B cell (primary cell): ENCODE measurements at regions not wholly inside any gene's neighbourhood (a gene's known extent, or its start where the extent isn't known, plus 50 kb on each side); places are given as distances from the start of the nearest gene placed in this dataset.

Experiments used
- ATAC-seq: fragments of 200-7000 bp; cut with Tn5 transposase; one replicate; pipeline ENCODE4 v1.10.0; 2021; ENCODE audit warnings: low read depth, mild to moderate bottlenecking, moderate number of reproducible peaks, moderate library complexity
- CTCF ChIA-PET: fragments of 350-600 bp; sonication (Branson Sonifier 250); formaldehyde crosslinking; loops from one replicate; lab custom pipeline; 2021; ENCODE audit warnings: antibody characterized with exemption, inconsistent platforms; lab: Charles Lee
- POLR2A ChIA-PET: fragments of 350-600 bp; sonication (Branson Sonifier 250); formaldehyde crosslinking; loops from one replicate; lab custom pipeline; 2021; ENCODE audit warnings: antibody characterized with exemption; lab: Charles Lee
- DNase-seq: peaks from one replicate; pipeline ENCODE4 v3.0.0; 2013
- H2AFZ ChIP-seq: 2 replicates; pipeline ENCODE4 v1.6.1; 2012; ENCODE audit warnings: mild to moderate bottlenecking, low read depth, low read length; ENCODE audit not compliant: insufficient read depth, poor library complexity, severe bottlenecking
- H3K27ac ChIP-seq, 2 donors: 1 replicate in 1 of 2; 2 replicates in 1 of 2; pipeline ENCODE4 v1.5.1; 2012 to 2013; ENCODE audit warnings: low read length in 2 of 2, mild to moderate bottlenecking in 2 of 2, moderate library complexity in 1 of 2
- H3K27me3 ChIP-seq, 4 experiments: fragments of 200-600 bp in 1 of 4; sonication (generic) in 1 of 4; replicated peaks in 1 of 4; 1 replicate in 2 of 4; 2 replicates in 2 of 4; pipeline versions ENCODE4 v1.6.1 to v1.7.0; 2013 to 2016; ENCODE audit warnings: low read length in 3 of 4, mild to moderate bottlenecking in 2 of 4, mixed read lengths in 1 of 4, moderate library complexity in 1 of 4; ENCODE audit not compliant: insufficient read depth in 4 of 4, control insufficient read depth in 3 of 4; ENCODE audit errors: control extremely low read depth in 1 of 4
- H3K36me3 ChIP-seq, 2 experiments: replicated peaks in 1 of 2; 1 replicate in 1 of 2; 2 replicates in 1 of 2; pipeline versions ENCODE4 v1.6.1 to v1.7.1; 2013; ENCODE audit warnings: low read length in 1 of 2; ENCODE audit not compliant: insufficient read depth in 2 of 2, control insufficient read depth in 1 of 2; ENCODE audit errors: control extremely low read depth in 1 of 2, extremely low read depth in 1 of 2
- H3K4me1 ChIP-seq, 2 donors: fragments of 200-600 bp in 1 of 2; sonication (generic) in 1 of 2; 1 replicate in 1 of 2; 2 replicates in 1 of 2; pipeline versions ENCODE4 v1.5.1 to v1.6.1; 2013 to 2017; ENCODE audit warnings: low read length in 2 of 2; ENCODE audit not compliant: control insufficient read depth in 2 of 2, insufficient read depth in 2 of 2
- H3K4me2 ChIP-seq: replicated peaks from 2 replicates; pipeline ENCODE3; 2012; ENCODE audit warnings: mild to moderate bottlenecking, low read depth, low read length; ENCODE audit not compliant: poor library complexity, severe bottlenecking
- H3K4me3 ChIP-seq, 5 experiments: fragments of 200-600 bp in 1 of 5; sonication (generic) in 1 of 5; 1 replicate in 3 of 5; 2 replicates in 2 of 5; pipeline versions ENCODE4 v1.5.1 to v1.7.0; 2011 to 2016; ENCODE audit warnings: low read length in 4 of 5, mild to moderate bottlenecking in 4 of 5, low read depth in 2 of 5, control low read depth in 1 of 5, moderate library complexity in 1 of 5; ENCODE audit not compliant: insufficient read depth in 1 of 5; ENCODE audit errors: control extremely low read depth in 1 of 5, extremely low read depth in 1 of 5
- H3K79me2 ChIP-seq: fragments of 200-600 bp; sonication (generic); one replicate; pipeline ENCODE4 v1.6.0; 2016; ENCODE audit warnings: low read length; ENCODE audit not compliant: control insufficient read depth, insufficient read depth
- H3K9ac ChIP-seq: fragments of 200-600 bp; sonication (generic); 2 replicates; pipeline ENCODE4 v1.6.1; 2017; ENCODE audit warnings: mild to moderate bottlenecking, low read length, moderate library complexity
- H3K9me3 ChIP-seq, 3 donors: one replicate each; pipeline versions ENCODE4 v1.6.1 to v1.7.1; 2013; ENCODE audit warnings: low read length in 2 of 3; ENCODE audit not compliant: control insufficient read depth in 2 of 3, insufficient read depth in 1 of 3; ENCODE audit errors: control extremely low read depth in 1 of 3
- H4K20me1 ChIP-seq: 2 replicates; pipeline ENCODE4 v1.6.0; 2012; ENCODE audit warnings: mild to moderate bottlenecking, low read length; ENCODE audit not compliant: insufficient read depth, control insufficient read depth, poor library complexity, severe bottlenecking
- H3K27ac Mint-ChIP-seq: one replicate; pipeline ENCODE4 v1.8.0; 2021; ENCODE audit warnings: mixed read lengths
- H3K27me3 Mint-ChIP-seq: one replicate; pipeline ENCODE4 v1.8.0; 2021; ENCODE audit warnings: mixed read lengths
- H3K4me1 Mint-ChIP-seq: one replicate; pipeline ENCODE4 v1.8.0; 2021; ENCODE audit warnings: mixed read lengths
- H3K4me3 Mint-ChIP-seq: one replicate; pipeline ENCODE4 v1.8.0; 2021; ENCODE audit warnings: mixed read lengths
- H3K9me3 Mint-ChIP-seq: one replicate; pipeline ENCODE4 v1.8.0; 2022; ENCODE audit warnings: mixed read lengths; ENCODE audit not compliant: insufficient read depth
- EZH2 ChIP-seq: IDR thresholded peaks from 2 replicates; pipeline ENCODE4 v1.6.1; 2012; ENCODE audit warnings: borderline replicate concordance, low read depth, mild to moderate bottlenecking, moderate library complexity, low read length; ENCODE audit not compliant: insufficient read depth, poor library complexity, severe bottlenecking
- WGBS: methylation state at CpG from one replicate; pipeline ENCODE4 v1.1.5; 2013; ENCODE audit warnings: missing lambda C conversion rate; ENCODE audit not compliant: insufficient coverage; 5-methylcytosine and 5-hydroxymethylcytosine counted together
- intact Hi-C: fragments of 100-400 bp; cut with micrococcal nuclease; formaldehyde crosslinking; loops from one replicate; pipeline ENCODE4 v1.10.0; 2022
- TF ChIP-seq, protein P1 (sequence below): fragments of 200-600 bp; IDR thresholded peaks from one replicate; pipeline ENCODE4 v1.8.0; 2022; ENCODE audit warnings: antibody characterized with exemption, mild to moderate bottlenecking

DNA sequence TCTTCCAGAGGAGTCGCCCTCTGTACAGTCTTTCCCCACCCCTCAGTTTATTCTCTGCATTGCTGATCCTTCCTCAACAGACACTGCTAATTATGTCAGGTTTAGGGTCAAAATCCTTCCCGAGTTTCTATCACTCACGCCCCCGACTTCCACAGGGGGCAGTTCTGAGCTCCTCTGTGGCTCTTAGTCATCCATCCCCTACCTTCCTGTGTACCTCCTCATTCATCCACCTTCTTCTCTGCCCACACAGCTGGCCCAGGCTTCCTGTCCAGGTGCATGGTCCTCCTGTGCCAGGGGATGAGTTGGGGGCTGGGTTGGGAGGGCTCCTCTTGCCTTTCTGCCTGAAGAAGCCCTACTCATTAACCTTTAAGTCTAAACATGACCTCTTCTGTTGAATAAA is 202.9 kb downstream of the ARL4C start:
- no peak overlapping the region for H3K27ac Mint-ChIP-seq
- Histone ChIP-seq H3K27ac (no peak overlapping the region), H3K27me3 (peaks cover 0 to 54% (median 10%) of the 10 kb centered on the region in 4 experiments), H3K4me2 (no peak overlapping the region), H3K9ac (no peak overlapping the region), H3K79me2 (no peaks in the 10 kb centered on the region), H2AFZ (no peak overlapping the region), H3K4me3 (no peak overlapping the region), H4K20me1 (no peaks in the 10 kb centered on the region), H3K4me1 (peaks cover 37 to 42% of the 10 kb centered on the region in 2 donors), H3K36me3 (no peaks in the 10 kb centered on the region), H3K9me3 (peaks cover 0 to 43% (median 14%) of the 10 kb centered on the region in 3 donors)
- POLR2A ChIA-PET: no interaction called here
- peaks cover 44% of the 10 kb centered on the region for H3K4me1 Mint-ChIP-seq
- DNase-seq: no peak
- no peak overlapping the region for H3K4me3 Mint-ChIP-seq
- peaks cover 25% of the 10 kb centered on the region for H3K27me3 Mint-ChIP-seq
- intact Hi-C loops: loop anchor here (5.0 kb wide), 1 partner anchor 132 kb away; no protein-coding TSS in a partner anchor
- 100% methylated on average over 1 of the region's 4 CpGs for WGBS
- TF ChIP-seq, protein P1, sequence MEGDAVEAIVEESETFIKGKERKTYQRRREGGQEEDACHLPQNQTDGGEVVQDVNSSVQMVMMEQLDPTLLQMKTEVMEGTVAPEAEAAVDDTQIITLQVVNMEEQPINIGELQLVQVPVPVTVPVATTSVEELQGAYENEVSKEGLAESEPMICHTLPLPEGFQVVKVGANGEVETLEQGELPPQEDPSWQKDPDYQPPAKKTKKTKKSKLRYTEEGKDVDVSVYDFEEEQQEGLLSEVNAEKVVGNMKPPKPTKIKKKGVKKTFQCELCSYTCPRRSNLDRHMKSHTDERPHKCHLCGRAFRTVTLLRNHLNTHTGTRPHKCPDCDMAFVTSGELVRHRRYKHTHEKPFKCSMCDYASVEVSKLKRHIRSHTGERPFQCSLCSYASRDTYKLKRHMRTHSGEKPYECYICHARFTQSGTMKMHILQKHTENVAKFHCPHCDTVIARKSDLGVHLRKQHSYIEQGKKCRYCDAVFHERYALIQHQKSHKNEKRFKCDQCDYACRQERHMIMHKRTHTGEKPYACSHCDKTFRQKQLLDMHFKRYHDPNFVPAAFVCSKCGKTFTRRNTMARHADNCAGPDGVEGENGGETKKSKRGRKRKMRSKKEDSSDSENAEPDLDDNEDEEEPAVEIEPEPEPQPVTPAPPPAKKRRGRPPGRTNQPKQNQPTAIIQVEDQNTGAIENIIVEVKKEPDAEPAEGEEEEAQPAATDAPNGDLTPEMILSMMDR: no peak
- TF ChIP-seq EZH2: no peak
- peaks cover 5% of the 10 kb centered on the region for H3K9me3 Mint-ChIP-seq
- CTCF ChIA-PET: interaction anchor here (0.7 to 1.4 kb wide), 3 partner anchors 14 to 158 kb away, joined by 3 to 5 read pairs (median 4); no protein-coding TSS in a partner anchor
- ATAC-seq: no peak

DNA sequence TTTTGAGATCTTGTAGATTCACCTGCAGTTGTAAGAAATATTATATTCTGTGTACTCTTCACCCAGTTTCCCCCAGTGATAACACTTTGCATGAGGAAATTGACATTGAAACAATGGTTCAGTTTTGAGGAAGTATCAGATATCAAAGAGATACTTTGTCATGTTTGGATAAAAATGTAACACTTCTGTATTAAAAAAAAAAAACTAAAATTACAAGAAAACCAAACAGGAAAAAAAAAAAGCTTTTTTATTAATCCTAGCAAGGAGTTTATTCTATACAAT is 204.0 kb downstream of the ARL4C start:
- H3K4me1 ChIP-seq: peaks cover 41 to 47% of the 10 kb centered on the region in 2 donors
- TF ChIP-seq, protein P1: no peak
- no peak for TF ChIP-seq EZH2
- no peak for ATAC-seq
- no peaks in the 10 kb centered on the region for H3K79me2 ChIP-seq
- peak overlapping the region; percentile 52 for H3K4me2 ChIP-seq
- H3K4me3 ChIP-seq: no peak overlapping the region
- Mint-ChIP-seq H3K4me3 (peak overlapping the region; percentile 18), H3K9me3 (peaks cover 5% of the 10 kb centered on the region), H3K27ac (peak overlapping the region; percentile 62), H3K4me1 (peaks cover 50% of the 10 kb centered on the region), H3K27me3 (peaks cover 27% of the 10 kb centered on the region)
- H3K9ac ChIP-seq: no peak overlapping the region
- H3K27ac ChIP-seq: peak overlapping the region; percentile 20 to 43
- H2AFZ ChIP-seq: no peak overlapping the region
- intact Hi-C loops: loop anchor here (1.0 to 5.0 kb wide), 2 partner anchors 131 to 133 kb away; no protein-coding TSS in a partner anchor
- no peak for DNase-seq
- ChIA-PET CTCF (interaction anchor here (0.8 to 1.4 kb wide), 7 partner anchors 12 to 204 kb away, joined by 3 to 6 read pairs (median 3); partner anchors contain the start of gene ARL4C), POLR2A (interaction anchor here (0.5 kb wide), 1 partner anchor 133 kb away, joined by 9 read pairs; no protein-coding TSS in a partner anchor)
- peaks cover 0 to 47% (median 14%) of the 10 kb centered on the region in 3 donors for H3K9me3 ChIP-seq
- H3K36me3 ChIP-seq: no peaks in the 10 kb centered on the region
- H3K27me3 ChIP-seq: peaks cover 0 to 52% (median 4%) of the 10 kb centered on the region in 4 experiments
- H4K20me1 ChIP-seq: no peaks in the 10 kb centered on the region
